Hepatocyte (in vitro differentiated cells): ENCODE measurements at regions not wholly inside any gene's neighbourhood (a gene's known extent, or its start where the extent isn't known, plus 50 kb on each side); places are given as distances from the start of the nearest gene placed in this dataset.
"Not testable (repeated sequence)": the region's sequence is repeated elsewhere in the genome, so short reads cannot be mapped to it uniquely, and the experiment has no call there.

Experiments used
- DNase-seq: peaks from one replicate; pipeline ENCODE4 v3.0.0-alpha.2; 2016; ENCODE audit warnings: low spot score
- H2AFZ ChIP-seq: fragments of 200-600 bp; sonication (generic); 2 replicates; pipeline ENCODE4 v1.6.0; 2016; ENCODE audit warnings: antibody characterized with exemption, mild to moderate bottlenecking
- H3K27ac ChIP-seq: fragments of 200-600 bp; sonication (generic); 2 replicates; pipeline ENCODE4 v1.5.1; 2016; ENCODE audit warnings: mild to moderate bottlenecking
- H3K27me3 ChIP-seq: fragments of 200-600 bp; sonication (generic); 2 replicates; pipeline ENCODE4 v1.6.1; 2016
- H3K36me3 ChIP-seq: fragments of 200-600 bp; sonication (generic); replicated peaks from 2 replicates; pipeline ENCODE4 v1.5.1; 2016; ENCODE audit warnings: low read depth; ENCODE audit not compliant: insufficient read depth
- H3K4me1 ChIP-seq: fragments of 200-600 bp; sonication (generic); 2 replicates; pipeline ENCODE4 v1.5.1; 2016; ENCODE audit warnings: mild to moderate bottlenecking, moderate library complexity; ENCODE audit not compliant: insufficient read depth
- H3K4me2 ChIP-seq: fragments of 200-600 bp; sonication (generic); 2 replicates; pipeline ENCODE4 v1.6.0; 2016
- H3K4me3 ChIP-seq: fragments of 200-600 bp; sonication (generic); 2 replicates; pipeline ENCODE4 v1.5.1; 2016; ENCODE audit warnings: mild to moderate bottlenecking
- H3K79me2 ChIP-seq: fragments of 200-600 bp; sonication (generic); 2 replicates; pipeline ENCODE4 v1.6.0; 2017; ENCODE audit warnings: mild to moderate bottlenecking
- H3K9me2 ChIP-seq: fragments of 200-600 bp; sonication (generic); replicated peaks from 2 replicates; pipeline ENCODE4 v1.6.0; 2017; ENCODE audit warnings: mild to moderate bottlenecking; ENCODE audit not compliant: insufficient read depth
- H3K9me3 ChIP-seq: fragments of 200-600 bp; sonication (generic); 2 replicates; pipeline ENCODE4 v1.5.1; 2016; ENCODE audit warnings: low read depth, mild to moderate bottlenecking
- H4K20me1 ChIP-seq: fragments of 200-600 bp; sonication (generic); 2 replicates; pipeline ENCODE4 v1.6.0; 2016; ENCODE audit warnings: mild to moderate bottlenecking; ENCODE audit not compliant: insufficient read depth, poor library complexity, severe bottlenecking
- CTCF ChIP-seq: fragments of 200-600 bp; sonication (generic); IDR thresholded peaks from 2 replicates; pipeline ENCODE4 v1.5.1; 2016; ENCODE audit warnings: antibody characterized with exemption, mild to moderate bottlenecking; ENCODE audit not compliant: poor library complexity
- EZH2 ChIP-seq: fragments of 200-600 bp; sonication (generic); IDR thresholded peaks from 2 replicates; pipeline ENCODE4 v1.6.1; 2016; ENCODE audit warnings: antibody characterized with exemption, mild to moderate bottlenecking, borderline replicate concordance
- EZH2phosphoT487 ChIP-seq: fragments of 200-600 bp; sonication (generic); IDR thresholded peaks from one replicate; pipeline ENCODE4 v1.6.1; 2018; ENCODE audit warnings: antibody characterized with exemption, mild to moderate bottlenecking, low read depth, moderate library complexity; ENCODE audit not compliant: unreplicated experiment, severe bottlenecking
- WGBS: methylation state at CpG from one replicate; pipeline ENCODE4 v1.1.6; 2016; ENCODE audit warnings: low lambda C conversion rate; ENCODE audit errors: missing lambda C conversion rate; 5-methylcytosine and 5-hydroxymethylcytosine counted together

- TF ChIP-seq EZH2phosphoT487: no peak
- Histone ChIP-seq H3K9me2 (no peaks in the 10 kb centered on the region), H3K79me2 (no peaks in the 10 kb centered on the region), H4K20me1 (no peaks in the 10 kb centered on the region), H3K36me3 (no peaks in the 10 kb centered on the region), H3K4me3 (no peak overlapping the region), H2AFZ (no peak overlapping the region), H3K27ac (no peak overlapping the region), H3K9me3 (no peaks in the 10 kb centered on the region), H3K27me3 (no peaks in the 10 kb centered on the region), H3K4me2 (no peak overlapping the region), H3K4me1 (no peaks in the 10 kb centered on the region)
- no peak for DNase-seq
- WGBS: 97% methylated on average over 3 of the region's 3 CpGs
Observed at GRCh38 chr10:53162856-53163255, 390.3 kb upstream of the MBL2 start.

GRCh38 chr10:53161231-53161630, 388.6 kb upstream of the MBL2 start:
- Histone ChIP-seq H2AFZ (no peak overlapping the region), H3K27ac (no peak overlapping the region), H3K27me3 (no peaks in the 10 kb centered on the region), H3K4me3 (no peak overlapping the region), H3K79me2 (no peaks in the 10 kb centered on the region), H4K20me1 (no peaks in the 10 kb centered on the region), H3K9me3 (no peaks in the 10 kb centered on the region), H3K9me2 (no peaks in the 10 kb centered on the region), H3K36me3 (no peaks in the 10 kb centered on the region), H3K4me1 (no peaks in the 10 kb centered on the region), H3K4me2 (no peak overlapping the region)
- DNase-seq: no peak
- TF ChIP-seq EZH2phosphoT487 (no peak), CTCF (no peak), EZH2 (no peak)

DNA sequence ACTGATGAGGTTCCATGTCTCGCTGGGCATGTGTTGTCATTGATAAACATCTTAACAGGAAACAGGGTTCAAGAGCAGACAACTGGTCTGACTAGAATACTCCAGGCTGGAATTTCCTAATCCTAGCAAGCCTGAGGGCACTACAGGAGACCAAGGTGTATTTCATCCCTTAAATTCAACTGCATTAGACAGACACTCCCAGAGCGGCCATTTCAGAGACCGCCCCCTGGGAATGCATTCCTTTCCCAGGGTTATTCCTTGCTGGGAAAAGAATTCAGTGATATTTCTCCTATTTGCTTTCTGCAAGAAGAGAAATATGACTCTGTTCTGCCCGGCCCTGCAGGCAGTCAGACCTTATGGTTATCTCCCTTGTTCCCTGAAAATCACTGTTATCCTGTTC, 383.1 kb upstream of the MBL2 start:
- not testable (repeated sequence) for H3K36me3 ChIP-seq, H3K9me2 ChIP-seq, H3K4me2 ChIP-seq, H3K79me2 ChIP-seq, H2AFZ ChIP-seq, H3K9me3 ChIP-seq, H3K4me1 ChIP-seq, H3K27ac ChIP-seq, H3K4me3 ChIP-seq, H3K27me3 ChIP-seq, DNase-seq, H4K20me1 ChIP-seq
- 80% methylated on average over 4 of the region's 4 CpGs for WGBS

GRCh38 chr10:53153831-53154230, 381.2 kb upstream of the MBL2 start:
- no peak for DNase-seq
- TF ChIP-seq EZH2 (no peak), EZH2phosphoT487 (no peak), CTCF (no peak)
- Histone ChIP-seq H3K27me3 (no peaks in the 10 kb centered on the region), H3K4me2 (no peak overlapping the region), H3K4me3 (no peak overlapping the region), H3K36me3 (no peaks in the 10 kb centered on the region), H2AFZ (no peak overlapping the region), H3K9me2 (no peaks in the 10 kb centered on the region), H4K20me1 (no peaks in the 10 kb centered on the region), H3K79me2 (no peaks in the 10 kb centered on the region), H3K4me1 (no peaks in the 10 kb centered on the region), H3K27ac (no peak overlapping the region), H3K9me3 (no peaks in the 10 kb centered on the region)
- 87% methylated on average over 1 of the region's 1 CpG for whole genome bisulfite sequencing

- TF ChIP-seq CTCF: no peak
- TF ChIP-seq EZH2: no peak
- no peak for TF ChIP-seq EZH2phosphoT487
- Histone ChIP-seq H3K4me3 (no peak overlapping the region), H4K20me1 (no peaks in the 10 kb centered on the region), H3K4me1 (peaks cover 13% of the 10 kb centered on the region), H3K9me3 (no peaks in the 10 kb centered on the region), H2AFZ (no peak overlapping the region), H3K27ac (no peak overlapping the region), H3K36me3 (no peaks in the 10 kb centered on the region), H3K27me3 (no peaks in the 10 kb centered on the region), H3K4me2 (no peak overlapping the region), H3K9me2 (no peaks in the 10 kb centered on the region), H3K79me2 (no peaks in the 10 kb centered on the region)
- no peak for DNase-seq
- 78% methylated on average over 1 of the region's 1 CpG for WGBS
Observed at GRCh38 chr10:53140506-53140905, 367.9 kb upstream of the MBL2 start.
